Fibroblast of the aortic adventitia (primary cell): ENCODE measurements at regions not wholly inside any gene's neighbourhood (a gene's known extent, or its start where the extent isn't known, plus 50 kb on each side); places are given as distances from the start of the nearest gene placed in this dataset.

Source experiments
- DNase-seq: peaks from one replicate; pipeline ENCODE4 v3.0.0-alpha.2; 2010; ENCODE audit warnings: low read depth
- H3K4me3 ChIP-seq: 2 replicates; pipeline ENCODE4 v1.5.1; 2011; ENCODE audit warnings: low read depth, mild to moderate bottlenecking, control low read depth, low read length, moderate library complexity
- CTCF ChIP-seq: IDR thresholded peaks from 2 replicates; pipeline ENCODE4 v1.5.1; 2011; ENCODE audit warnings: mild to moderate bottlenecking, low read length, control low read depth, inconsistent platforms; ENCODE audit not compliant: insufficient read depth

GRCh38 chr3:132880986-132881385 lies 157.2 kb upstream of the TMEM108 start:
- H3K4me3 ChIP-seq = no peak overlapping the region
- DNase-seq = no peak
- TF ChIP-seq CTCF = no peak

GRCh38 chr3:132879656-132880055 lies 157.4 kb upstream of the NPHP3 start:
- no peak for TF ChIP-seq CTCF
- no peak for DNase-seq
- no peak overlapping the region for H3K4me3 ChIP-seq

GRCh38 chr3:132874701-132875100 lies 152.5 kb upstream of the NPHP3 start:
- TF ChIP-seq CTCF = no peak
- no peak overlapping the region for H3K4me3 ChIP-seq
- DNase-seq = no peak

GRCh38 chr3:132872711-132873110 lies 150.5 kb upstream of the NPHP3 start:
- no peak for TF ChIP-seq CTCF
- no peak overlapping the region for H3K4me3 ChIP-seq
- DNase-seq = no peak

GRCh38 chr3:132871956-132872355 lies 149.7 kb upstream of the NPHP3 start:
- TF ChIP-seq CTCF = no peak
- H3K4me3 ChIP-seq = no peak overlapping the region
- DNase-seq = no peak

GRCh38 chr3:132870541-132870940 lies 148.3 kb upstream of the NPHP3 start:
- TF ChIP-seq CTCF = no peak
- no peak overlapping the region for H3K4me3 ChIP-seq
- DNase-seq = no peak

- TF ChIP-seq CTCF = no peak
- H3K4me3 ChIP-seq = no peak overlapping the region
- DNase-seq = peak; percentile 17
These were observed 145.7 kb upstream of the NPHP3 start for GRCh38 chr3:132867956-132868355.
